B cell (primary cell): ENCODE measurements at regions not wholly inside any gene's neighbourhood (a gene's known extent, or its start where the extent isn't known, plus 50 kb on each side); places are given as distances from the start of the nearest gene placed in this dataset.

Experiments
- EZH2 ChIP-seq: IDR thresholded peaks from 2 replicates; pipeline ENCODE4 v1.6.1; 2012; ENCODE audit warnings: borderline replicate concordance, low read depth, mild to moderate bottlenecking, moderate library complexity, low read length; ENCODE audit not compliant: insufficient read depth, poor library complexity, severe bottlenecking
- TF ChIP-seq, protein P1 (sequence below): fragments of 200-600 bp; IDR thresholded peaks from one replicate; pipeline ENCODE4 v1.8.0; 2022; ENCODE audit warnings: antibody characterized with exemption, mild to moderate bottlenecking

DNA sequence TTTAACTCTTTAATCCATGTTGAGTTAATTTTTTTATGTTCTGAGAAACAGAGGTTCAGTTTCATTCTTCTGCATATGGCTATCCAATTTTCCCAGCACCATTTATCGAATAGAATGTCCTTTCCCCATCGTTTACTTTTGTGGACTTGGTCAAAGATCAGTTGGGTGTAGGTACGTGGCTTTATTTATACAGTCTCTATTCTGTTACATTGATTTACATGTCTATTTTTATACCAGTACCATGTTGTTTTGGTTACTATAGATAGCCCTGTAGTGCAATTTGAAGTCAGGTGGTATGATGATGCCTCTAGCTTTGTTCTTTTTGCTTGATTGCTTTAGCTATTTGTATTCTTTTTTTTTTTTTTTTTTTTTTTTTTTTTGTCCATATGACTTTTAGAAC, 462.0 kb downstream of the HTR1A start:
- TF ChIP-seq, protein P1, sequence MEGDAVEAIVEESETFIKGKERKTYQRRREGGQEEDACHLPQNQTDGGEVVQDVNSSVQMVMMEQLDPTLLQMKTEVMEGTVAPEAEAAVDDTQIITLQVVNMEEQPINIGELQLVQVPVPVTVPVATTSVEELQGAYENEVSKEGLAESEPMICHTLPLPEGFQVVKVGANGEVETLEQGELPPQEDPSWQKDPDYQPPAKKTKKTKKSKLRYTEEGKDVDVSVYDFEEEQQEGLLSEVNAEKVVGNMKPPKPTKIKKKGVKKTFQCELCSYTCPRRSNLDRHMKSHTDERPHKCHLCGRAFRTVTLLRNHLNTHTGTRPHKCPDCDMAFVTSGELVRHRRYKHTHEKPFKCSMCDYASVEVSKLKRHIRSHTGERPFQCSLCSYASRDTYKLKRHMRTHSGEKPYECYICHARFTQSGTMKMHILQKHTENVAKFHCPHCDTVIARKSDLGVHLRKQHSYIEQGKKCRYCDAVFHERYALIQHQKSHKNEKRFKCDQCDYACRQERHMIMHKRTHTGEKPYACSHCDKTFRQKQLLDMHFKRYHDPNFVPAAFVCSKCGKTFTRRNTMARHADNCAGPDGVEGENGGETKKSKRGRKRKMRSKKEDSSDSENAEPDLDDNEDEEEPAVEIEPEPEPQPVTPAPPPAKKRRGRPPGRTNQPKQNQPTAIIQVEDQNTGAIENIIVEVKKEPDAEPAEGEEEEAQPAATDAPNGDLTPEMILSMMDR, result no peak
- no peak for TF ChIP-seq EZH2
